ENCODE measurements at regions not wholly inside any gene's neighbourhood (a gene's known extent, or its start where the extent isn't known, plus 50 kb on each side); places are given as distances from the start of the nearest gene placed in this dataset.
"Not testable (repeated sequence)": the region's sequence is repeated elsewhere in the genome, so short reads cannot be mapped to it uniquely, and the experiment has no call there.

GRCh38 chr4:181004056-181004455, 1239.1 kb upstream of the TENM3 start:
- no peaks in the 10 kb centered on the region for H3K36me3 ChIP-seq (replicated peaks; ENCODE audit: control insufficient read depth, insufficient read depth, low read length)
- H3K27me3 ChIP-seq (ENCODE audit: control insufficient read depth, insufficient read depth, low read length), result no peaks in the 10 kb centered on the region
- H3K4me3 ChIP-seq (ENCODE audit: insufficient read depth, low read depth, low read length), result no peak overlapping the region
- no peak for DNase-seq

DNA sequence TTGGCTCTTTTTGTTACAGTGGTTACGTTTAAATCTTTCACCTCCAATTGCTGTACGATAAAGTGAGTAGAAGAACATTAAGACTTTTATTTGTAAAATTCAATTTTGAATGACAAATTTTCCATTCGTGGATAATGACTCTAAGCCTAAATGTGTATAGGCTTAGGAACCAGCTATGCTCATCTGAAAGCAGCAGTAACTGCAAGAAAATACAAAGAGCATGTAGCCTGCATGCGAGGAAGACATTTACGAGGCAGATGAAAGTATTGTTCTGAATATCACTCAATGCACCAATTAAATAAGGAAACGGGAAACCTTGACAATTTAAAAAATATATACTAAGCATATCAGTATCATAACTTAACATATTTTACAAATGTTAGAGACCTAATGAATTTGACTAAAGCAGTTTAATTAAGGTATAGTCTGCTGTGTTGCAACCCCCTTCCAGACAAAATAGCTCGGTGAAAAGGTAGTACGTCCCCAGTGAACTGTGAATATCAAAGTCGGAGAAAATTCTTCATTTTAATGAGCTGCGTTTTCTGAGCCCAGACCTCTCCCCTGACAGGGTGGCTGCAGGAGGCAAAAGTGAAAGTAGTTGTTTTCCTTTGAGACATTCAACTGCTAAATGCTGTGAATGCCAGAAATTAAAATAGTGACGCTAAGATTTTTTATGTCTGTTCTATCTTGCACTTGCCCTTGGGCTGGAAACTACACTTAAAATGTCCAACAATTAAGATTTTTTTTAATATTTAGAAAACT, 1236.5 kb upstream of the TENM3 start:
- H3K27me3 ChIP-seq (ENCODE audit: control insufficient read depth, insufficient read depth, low read length), result no peaks in the 10 kb centered on the region
- H3K36me3 ChIP-seq (replicated peaks; ENCODE audit: control insufficient read depth, insufficient read depth, low read length), result no peaks in the 10 kb centered on the region
- H3K4me3 ChIP-seq (ENCODE audit: insufficient read depth, low read depth, low read length), result no peak overlapping the region
- no peak for DNase-seq

DNA sequence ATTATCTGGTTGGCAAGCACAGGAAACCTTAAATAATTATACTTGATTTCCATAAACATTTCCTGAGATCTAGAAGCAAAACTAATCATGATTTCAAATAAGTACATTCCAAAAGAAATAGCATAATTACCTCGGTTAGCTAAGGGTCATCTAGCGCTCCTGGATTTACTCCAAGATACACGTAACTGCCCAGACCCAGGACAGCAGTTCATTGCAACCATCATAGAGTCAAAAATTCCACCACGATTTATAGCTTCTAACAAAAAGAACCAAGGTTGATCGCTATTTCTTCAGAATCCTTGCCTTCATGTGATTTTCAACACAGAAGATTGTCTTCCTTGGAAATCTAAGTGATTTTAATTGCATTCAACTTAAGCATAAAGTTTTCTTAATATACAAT, 1235.5 kb upstream of the TENM3 start:
- no peak for DNase-seq

GRCh38 chr4:181008164-181008563, 1235.0 kb upstream of the TENM3 start:
- Histone ChIP-seq H3K27me3 (ENCODE audit: control insufficient read depth, insufficient read depth, low read length) (no peaks in the 10 kb centered on the region), H3K36me3 (replicated peaks; ENCODE audit: control insufficient read depth, insufficient read depth, low read length) (no peaks in the 10 kb centered on the region), H3K4me3 (ENCODE audit: insufficient read depth, low read depth, low read length) (no peak overlapping the region)
- DNase-seq, result no peak

More for the DNA sequence above, 1235.5 kb upstream of the TENM3 start:
- Histone ChIP-seq H3K4me3 (ENCODE audit: insufficient read depth, low read depth, low read length) (no peak overlapping the region), H3K36me3 (replicated peaks; ENCODE audit: control insufficient read depth, insufficient read depth, low read length) (no peaks in the 10 kb centered on the region), H3K27me3 (ENCODE audit: control insufficient read depth, insufficient read depth, low read length) (no peaks in the 10 kb centered on the region)

- Histone ChIP-seq H3K27me3 (ENCODE audit: control insufficient read depth, insufficient read depth, low read length) (no peaks in the 10 kb centered on the region), H3K36me3 (replicated peaks; ENCODE audit: control insufficient read depth, insufficient read depth, low read length) (no peaks in the 10 kb centered on the region), H3K4me3 (ENCODE audit: insufficient read depth, low read depth, low read length) (no peak overlapping the region)
- DNase-seq, result no peak
Observed at GRCh38 chr4:181013162-181013561, 1230.0 kb upstream of the TENM3 start.

DNA sequence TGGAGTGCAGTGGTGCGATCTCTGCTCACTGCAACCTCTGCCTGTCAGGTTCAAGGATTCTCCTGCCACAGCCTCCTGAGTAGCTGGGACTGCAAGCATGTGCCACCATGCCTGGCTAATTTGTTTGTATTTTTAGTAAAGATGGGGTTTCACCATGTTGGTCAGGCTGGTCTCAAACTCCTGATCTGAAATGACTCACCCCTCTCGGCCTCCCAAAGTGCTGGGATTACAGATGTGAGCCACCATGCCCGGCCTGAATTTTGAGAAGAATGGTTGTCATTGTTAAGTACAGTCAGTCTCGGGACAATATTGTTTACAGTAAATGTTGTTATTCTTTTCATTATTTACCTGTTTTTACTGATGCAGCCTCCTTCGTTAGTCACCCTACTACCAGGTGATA, 1226.2 kb upstream of the TENM3 start:
- Histone ChIP-seq H3K36me3 (replicated peaks; ENCODE audit: control insufficient read depth, insufficient read depth, low read length) (no peaks in the 10 kb centered on the region), H3K4me3 (ENCODE audit: insufficient read depth, low read depth, low read length) (no peak overlapping the region), H3K27me3 (ENCODE audit: control insufficient read depth, insufficient read depth, low read length) (no peaks in the 10 kb centered on the region)
- no peak for DNase-seq

DNA sequence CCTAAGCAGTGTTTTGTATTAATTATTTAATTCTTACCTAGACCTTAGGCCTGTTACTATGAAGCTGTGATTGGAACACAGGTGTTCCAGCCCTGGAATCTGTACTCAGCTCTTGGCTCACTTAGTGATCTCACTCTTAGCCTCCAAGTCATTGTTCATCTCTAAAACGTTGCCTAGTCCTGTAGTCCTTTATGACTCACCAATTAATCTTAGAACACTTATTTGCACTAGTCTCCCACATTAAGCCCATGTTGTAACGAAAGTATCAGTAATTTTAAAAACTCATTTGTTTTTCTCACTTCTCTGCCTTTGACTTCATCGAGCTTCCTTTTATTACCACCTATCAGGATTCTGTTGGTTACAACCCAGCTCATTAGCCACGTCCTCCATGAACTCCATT, 1224.7 kb upstream of the TENM3 start:
- Histone ChIP-seq H3K4me3 (ENCODE audit: insufficient read depth, low read depth, low read length) (no peak overlapping the region), H3K27me3 (ENCODE audit: control insufficient read depth, insufficient read depth, low read length) (no peaks in the 10 kb centered on the region), H3K36me3 (replicated peaks; ENCODE audit: control insufficient read depth, insufficient read depth, low read length) (no peaks in the 10 kb centered on the region)
- no peak for DNase-seq

- DNase-seq, result no peak
- Histone ChIP-seq H3K36me3 (replicated peaks; ENCODE audit: control insufficient read depth, insufficient read depth, low read length) (no peaks in the 10 kb centered on the region), H3K4me3 (ENCODE audit: insufficient read depth, low read depth, low read length) (no peak overlapping the region), H3K27me3 (ENCODE audit: control insufficient read depth, insufficient read depth, low read length) (no peaks in the 10 kb centered on the region)
Observed at GRCh38 chr4:181018913-181019312, 1224.3 kb upstream of the TENM3 start.

DNA sequence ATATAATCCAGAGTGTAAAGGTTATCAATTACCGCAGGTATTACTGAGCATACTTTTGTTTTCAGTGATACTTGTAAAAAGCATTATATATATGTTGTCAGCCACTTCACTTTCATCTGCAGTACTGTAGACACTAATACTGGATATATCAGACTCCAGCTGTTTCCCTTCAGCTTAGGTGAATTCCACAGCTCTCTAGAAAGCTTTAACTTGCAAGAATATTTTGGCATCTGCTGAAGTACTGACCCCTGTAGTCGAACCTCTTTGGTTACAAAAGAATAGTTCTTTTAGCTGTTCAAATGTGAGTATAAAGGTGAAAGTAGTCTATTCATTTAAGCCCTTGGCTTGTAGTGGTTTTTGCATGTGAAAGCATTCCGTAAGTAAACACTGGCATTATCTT, 1222.7 kb upstream of the TENM3 start:
- H3K27me3 ChIP-seq (ENCODE audit: control insufficient read depth, insufficient read depth, low read length), result no peaks in the 10 kb centered on the region
- no peak for DNase-seq
- H3K36me3 ChIP-seq (replicated peaks; ENCODE audit: control insufficient read depth, insufficient read depth, low read length), result no peaks in the 10 kb centered on the region
- no peak overlapping the region for H3K4me3 ChIP-seq (ENCODE audit: insufficient read depth, low read depth, low read length)

GRCh38 chr4:181021213-181021612, 1222.0 kb upstream of the TENM3 start:
- DNase-seq, result no peak
- H3K36me3 ChIP-seq (replicated peaks; ENCODE audit: control insufficient read depth, insufficient read depth, low read length), result no peaks in the 10 kb centered on the region

DNA sequence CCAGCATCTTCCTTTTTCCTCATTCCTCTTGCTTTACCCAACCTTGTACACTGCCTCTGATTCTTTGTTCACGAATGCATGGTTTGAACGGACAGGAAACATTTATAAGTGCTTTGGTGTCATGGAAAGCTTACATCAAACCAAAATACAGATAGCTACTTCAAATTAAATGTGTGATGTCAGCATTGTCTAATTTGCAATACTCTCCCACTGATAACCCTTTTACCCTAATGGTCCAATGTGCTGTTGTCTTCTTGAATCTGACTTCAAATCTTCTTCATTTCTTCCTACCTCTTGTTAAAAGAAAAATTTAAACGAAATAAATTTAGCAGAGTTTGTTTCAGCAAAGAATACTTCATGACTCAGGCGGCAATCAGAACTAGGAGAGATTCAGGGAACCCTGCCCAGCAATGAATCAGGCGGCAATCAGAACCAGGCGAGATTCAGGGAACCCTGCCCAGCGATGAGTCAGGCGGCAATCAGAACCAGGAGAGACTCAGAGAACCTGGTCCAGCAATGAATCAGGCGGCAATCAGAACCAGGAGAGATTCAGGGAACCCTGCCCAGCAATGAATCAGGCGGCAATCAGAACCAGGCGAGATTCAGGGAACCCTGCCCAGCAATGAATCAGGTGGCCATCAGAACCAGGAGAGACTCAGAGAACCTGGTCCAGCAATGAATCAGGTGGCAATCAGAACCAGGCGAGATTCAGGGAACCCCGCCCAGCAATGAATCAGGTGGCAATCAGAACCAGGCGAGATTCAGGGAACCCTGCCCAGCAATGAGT, 1212.9 kb upstream of the TENM3 start:
- not testable (repeated sequence) for H3K36me3 ChIP-seq (replicated peaks; ENCODE audit: control insufficient read depth, insufficient read depth, low read length); DNase-seq; H3K27me3 ChIP-seq (ENCODE audit: control insufficient read depth, insufficient read depth, low read length); H3K4me3 ChIP-seq (ENCODE audit: insufficient read depth, low read depth, low read length)

More at GRCh38 chr4:181021213-181021612, 1222.0 kb upstream of the TENM3 start:
- Histone ChIP-seq H3K4me3 (ENCODE audit: insufficient read depth, low read depth, low read length) (no peak overlapping the region), H3K27me3 (ENCODE audit: control insufficient read depth, insufficient read depth, low read length) (no peaks in the 10 kb centered on the region)

GRCh38 chr4:181030961-181031360, 1212.2 kb upstream of the TENM3 start:
- Histone ChIP-seq H3K36me3 (replicated peaks; ENCODE audit: control insufficient read depth, insufficient read depth, low read length) (no peaks in the 10 kb centered on the region), H3K4me3 (ENCODE audit: insufficient read depth, low read depth, low read length) (no peak overlapping the region), H3K27me3 (ENCODE audit: control insufficient read depth, insufficient read depth, low read length) (no peaks in the 10 kb centered on the region)
- no peak for DNase-seq

DNA sequence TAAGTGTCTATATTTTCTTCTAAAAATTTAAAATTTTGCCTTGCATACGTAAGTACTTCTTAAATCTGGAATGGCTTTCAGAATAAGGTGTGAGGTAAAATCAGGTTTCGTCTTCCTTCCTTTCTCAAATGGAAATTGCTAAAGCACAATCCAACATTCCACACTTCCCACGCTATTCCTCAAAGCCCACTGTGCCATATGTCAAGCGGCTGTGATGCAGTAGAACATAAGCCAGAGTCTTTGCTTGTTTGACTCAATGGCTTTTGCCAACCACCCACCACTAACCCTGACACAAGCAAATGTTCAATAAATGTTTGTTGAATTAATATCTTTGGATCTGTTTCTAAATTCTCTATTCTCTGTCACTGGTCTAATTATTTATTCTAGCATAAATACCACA, 1199.7 kb upstream of the TENM3 start:
- Histone ChIP-seq H3K27me3 (ENCODE audit: control insufficient read depth, insufficient read depth, low read length) (no peaks in the 10 kb centered on the region), H3K4me3 (ENCODE audit: insufficient read depth, low read depth, low read length) (no peak overlapping the region), H3K36me3 (replicated peaks; ENCODE audit: control insufficient read depth, insufficient read depth, low read length) (no peaks in the 10 kb centered on the region)
- no peak for DNase-seq

GRCh38 chr4:181046809-181047208, 1196.4 kb upstream of the TENM3 start:
- H3K27me3 ChIP-seq (ENCODE audit: control insufficient read depth, insufficient read depth, low read length), result no peaks in the 10 kb centered on the region
- H3K36me3 ChIP-seq (replicated peaks; ENCODE audit: control insufficient read depth, insufficient read depth, low read length), result no peaks in the 10 kb centered on the region
- DNase-seq, result no peak
- no peak overlapping the region for H3K4me3 ChIP-seq (ENCODE audit: insufficient read depth, low read depth, low read length)

DNA sequence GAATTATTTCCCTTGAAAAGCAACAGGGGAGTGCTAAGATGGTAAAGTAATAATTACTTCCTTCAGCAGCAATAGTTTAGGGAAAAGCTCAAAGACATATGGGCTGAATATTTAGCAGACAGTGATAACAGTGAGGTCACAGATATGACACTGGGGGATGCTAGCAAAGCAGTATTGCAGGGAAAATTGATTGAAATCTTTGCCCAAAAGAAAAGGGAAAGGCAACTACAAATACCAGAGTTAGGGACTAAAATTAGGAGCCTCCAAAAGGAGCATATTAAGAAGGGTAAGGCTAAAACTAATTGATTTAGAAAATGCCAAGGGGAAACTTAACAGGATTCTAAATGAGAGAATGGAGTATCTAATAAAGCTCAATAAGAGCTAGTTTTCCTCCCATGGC, 1191.3 kb upstream of the TENM3 start:
- Histone ChIP-seq H3K36me3 (replicated peaks; ENCODE audit: control insufficient read depth, insufficient read depth, low read length) (no peaks in the 10 kb centered on the region), H3K27me3 (ENCODE audit: control insufficient read depth, insufficient read depth, low read length) (no peaks in the 10 kb centered on the region), H3K4me3 (ENCODE audit: insufficient read depth, low read depth, low read length) (no peak overlapping the region)
- DNase-seq, result no peak

Measured in H7 (cell line).